ENCODE measurements at regions not wholly inside any gene's neighbourhood (a gene's known extent, or its start where the extent isn't known, plus 50 kb on each side); places are given as distances from the start of the nearest gene placed in this dataset.

DNA sequence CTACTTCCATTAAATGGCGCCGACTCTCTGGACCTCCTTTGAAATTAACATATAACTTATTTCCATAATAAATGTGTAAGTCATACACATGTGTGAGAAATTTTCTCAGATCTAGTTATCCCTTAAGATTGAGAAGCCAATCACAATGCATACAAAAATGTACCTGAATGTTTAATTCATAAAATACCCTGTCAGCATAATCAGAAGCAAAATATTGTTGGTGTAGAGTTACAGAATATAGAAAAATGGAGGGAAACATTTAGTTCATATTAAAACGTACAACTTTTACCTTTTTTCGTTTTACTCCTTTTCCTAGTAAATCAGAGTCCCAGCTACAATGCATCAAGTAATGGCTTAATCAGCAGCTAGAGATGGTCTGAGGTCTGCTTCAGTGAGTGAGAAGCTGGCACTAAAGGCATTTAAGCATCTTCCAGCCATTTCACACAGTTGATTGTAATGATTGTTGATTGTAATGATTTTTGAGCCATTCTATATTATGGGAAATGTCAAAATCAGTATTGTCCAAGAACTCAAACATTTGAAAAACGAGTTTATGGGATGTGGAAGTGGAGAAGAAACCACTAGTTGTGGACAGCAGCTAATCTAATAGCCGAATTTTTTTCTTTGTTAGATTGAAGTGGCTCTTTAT is 81.8 kb downstream of the ANXA1 start:
- Histone ChIP-seq H3K4me3 (no peak overlapping the region), H3K27ac (no peak overlapping the region), H3K4me1 (no peaks in the 10 kb centered on the region), H3K9me3 (no peaks in the 10 kb centered on the region), H3K27me3 (peaks cover 0 to 3% (median 0%) of the 10 kb centered on the region in 3 donors), H3K36me3 (no peaks in the 10 kb centered on the region)
- TF ChIP-seq, protein P1, sequence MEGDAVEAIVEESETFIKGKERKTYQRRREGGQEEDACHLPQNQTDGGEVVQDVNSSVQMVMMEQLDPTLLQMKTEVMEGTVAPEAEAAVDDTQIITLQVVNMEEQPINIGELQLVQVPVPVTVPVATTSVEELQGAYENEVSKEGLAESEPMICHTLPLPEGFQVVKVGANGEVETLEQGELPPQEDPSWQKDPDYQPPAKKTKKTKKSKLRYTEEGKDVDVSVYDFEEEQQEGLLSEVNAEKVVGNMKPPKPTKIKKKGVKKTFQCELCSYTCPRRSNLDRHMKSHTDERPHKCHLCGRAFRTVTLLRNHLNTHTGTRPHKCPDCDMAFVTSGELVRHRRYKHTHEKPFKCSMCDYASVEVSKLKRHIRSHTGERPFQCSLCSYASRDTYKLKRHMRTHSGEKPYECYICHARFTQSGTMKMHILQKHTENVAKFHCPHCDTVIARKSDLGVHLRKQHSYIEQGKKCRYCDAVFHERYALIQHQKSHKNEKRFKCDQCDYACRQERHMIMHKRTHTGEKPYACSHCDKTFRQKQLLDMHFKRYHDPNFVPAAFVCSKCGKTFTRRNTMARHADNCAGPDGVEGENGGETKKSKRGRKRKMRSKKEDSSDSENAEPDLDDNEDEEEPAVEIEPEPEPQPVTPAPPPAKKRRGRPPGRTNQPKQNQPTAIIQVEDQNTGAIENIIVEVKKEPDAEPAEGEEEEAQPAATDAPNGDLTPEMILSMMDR (IDR thresholded peaks at IDR 0.05): no peak
- no peak for TF ChIP-seq POLR2AphosphoS5 (IDR thresholded peaks at IDR 0.05)
- no peak for TF ChIP-seq EP300 (IDR thresholded peaks at IDR 0.05)
- TF ChIP-seq POLR2A (IDR thresholded peaks at IDR 0.05): no peak
- intact Hi-C loops (cut with DNase I; ENCODE audit: low total_unique reads): no loop called here
- no peak for DNase-seq
- WGBS, 5 donors: 71 to 80% (median 74%) methylated on average over 6 of the region's 6 CpGs

DNA sequence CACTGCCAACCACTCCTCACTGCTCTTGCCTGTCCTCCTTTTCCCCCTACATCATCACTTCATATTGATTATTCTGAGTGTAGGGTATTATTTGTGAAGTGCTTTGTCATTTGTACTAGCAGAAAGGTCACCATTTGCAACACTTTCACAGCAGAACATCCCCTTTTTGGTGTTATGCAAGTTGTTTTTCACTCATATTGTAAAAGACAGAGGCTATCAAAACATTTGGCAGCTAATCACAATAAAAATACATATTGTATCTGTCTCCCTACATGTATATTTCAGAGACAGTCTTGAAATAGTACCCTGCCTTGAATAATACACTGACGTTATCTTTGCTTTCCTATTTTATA is 82.3 kb downstream of the ANXA1 start:
- no peak overlapping the region for H3K27ac ChIP-seq
- 88 to 98% (median 92%) methylated on average over 1 of the region's 1 CpG for WGBS, 5 donors

DNA sequence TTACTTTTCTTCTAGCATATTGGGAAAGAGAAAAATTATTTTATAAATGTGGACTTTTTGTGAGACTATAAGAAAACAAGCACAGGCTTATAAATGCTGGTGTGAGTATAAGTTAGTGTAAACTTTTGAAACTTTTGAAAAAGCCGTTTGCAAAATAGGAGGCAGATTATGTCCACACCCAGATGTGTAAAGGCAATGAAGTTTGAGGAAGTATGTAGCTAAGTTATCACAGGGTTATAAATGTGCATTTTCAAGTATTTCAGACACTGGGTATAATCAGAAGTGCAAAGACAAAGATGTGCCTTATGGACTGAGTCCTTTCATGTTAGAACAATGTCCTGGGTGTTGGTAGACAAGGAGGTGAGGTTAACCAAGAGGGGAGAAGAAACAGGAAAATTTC is 85.5 kb downstream of the ANXA1 start:
- no peak for DNase-seq
- Histone ChIP-seq H3K4me3 (no peak overlapping the region), H3K27ac (no peak overlapping the region), H3K4me1 (no peaks in the 10 kb centered on the region), H3K27me3 (peaks cover 0 to 3% (median 0%) of the 10 kb centered on the region in 3 donors), H3K9me3 (no peaks in the 10 kb centered on the region), H3K36me3 (no peaks in the 10 kb centered on the region)
- TF ChIP-seq POLR2A (IDR thresholded peaks at IDR 0.05) (no peak), POLR2AphosphoS5 (IDR thresholded peaks at IDR 0.05) (no peak), EP300 (IDR thresholded peaks at IDR 0.05) (no peak)
- TF ChIP-seq, protein P1 (IDR thresholded peaks at IDR 0.05): no peak
- 50 to 76% (median 60%) methylated on average over 1 of the region's 1 CpG for WGBS, 5 donors
- intact Hi-C loops (cut with DNase I; ENCODE audit: low total_unique reads): no loop called here

More for the DNA sequence above, 82.3 kb downstream of the ANXA1 start:
- no peak for DNase-seq
- H3K4me1 ChIP-seq: no peaks in the 10 kb centered on the region
- intact Hi-C loops (cut with DNase I; ENCODE audit: low total_unique reads): no loop called here
- peaks cover 0 to 3% (median 0%) of the 10 kb centered on the region in 3 donors for H3K27me3 ChIP-seq
- no peaks in the 10 kb centered on the region for H3K9me3 ChIP-seq
- H3K4me3 ChIP-seq: no peak overlapping the region
- TF ChIP-seq, protein P1 (IDR thresholded peaks at IDR 0.05): no peak
- no peak for TF ChIP-seq POLR2AphosphoS5 (IDR thresholded peaks at IDR 0.05)
- TF ChIP-seq EP300 (IDR thresholded peaks at IDR 0.05): no peak
- no peak for TF ChIP-seq POLR2A (IDR thresholded peaks at IDR 0.05)
- no peaks in the 10 kb centered on the region for H3K36me3 ChIP-seq

DNA sequence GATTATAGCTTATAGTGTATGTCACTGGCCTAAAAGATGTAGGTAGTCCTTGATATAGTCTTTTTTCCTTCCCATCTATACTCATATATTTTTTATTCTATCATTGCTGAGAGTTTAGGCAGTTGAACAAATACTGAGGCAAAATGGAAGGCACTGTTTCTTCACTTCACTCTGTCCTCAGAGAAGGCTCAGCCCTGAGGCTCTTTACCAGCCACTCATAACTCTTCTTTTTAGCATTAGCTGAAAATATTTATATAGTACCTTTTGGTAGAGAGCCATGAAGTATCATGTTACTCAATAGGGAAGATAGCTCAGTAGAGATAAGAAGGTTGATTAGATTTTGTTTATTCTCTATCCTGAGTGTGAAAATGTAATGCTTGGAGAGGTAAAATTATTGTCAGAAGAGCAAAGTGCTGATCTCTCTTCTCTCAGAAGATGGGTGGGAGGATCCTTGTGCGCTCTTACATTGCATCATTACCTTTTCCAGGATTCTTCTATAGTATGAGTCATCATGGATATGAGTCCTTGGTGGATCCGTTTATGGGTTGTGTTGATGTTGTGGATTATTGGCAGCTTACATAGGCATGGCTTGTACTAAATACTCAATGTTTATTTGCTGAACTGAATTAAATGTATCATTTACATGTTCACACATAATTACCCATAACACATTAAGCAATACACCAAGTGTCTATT is 88.1 kb downstream of the ANXA1 start:
- Histone ChIP-seq H3K4me3 (no peak overlapping the region), H3K4me1 (no peaks in the 10 kb centered on the region), H3K36me3 (no peaks in the 10 kb centered on the region), H3K9me3 (no peaks in the 10 kb centered on the region), H3K27me3 (peaks cover 0 to 3% (median 0%) of the 10 kb centered on the region in 3 donors), H3K27ac (no peak overlapping the region)
- intact Hi-C loops (cut with DNase I; ENCODE audit: low total_unique reads): no loop called here
- WGBS, 5 donors: 78 to 91% (median 87%) methylated on average over 2 of the region's 2 CpGs
- DNase-seq: no peak
- TF ChIP-seq, protein P1 (IDR thresholded peaks at IDR 0.05): no peak
- TF ChIP-seq POLR2AphosphoS5 (IDR thresholded peaks at IDR 0.05) (no peak), POLR2A (IDR thresholded peaks at IDR 0.05) (no peak), EP300 (IDR thresholded peaks at IDR 0.05) (no peak)

All from stomach (tissue), 8 donors.